HG02588 (cell line): ENCODE measurements at regions not wholly inside any gene's neighbourhood (a gene's known extent, or its start where the extent isn't known, plus 50 kb on each side); places are given as distances from the start of the nearest gene placed in this dataset.
"Not testable (repeated sequence)": the region's sequence is repeated elsewhere in the genome, so short reads cannot be mapped to it uniquely, and the experiment has no call there.

Experiments used
- ATAC-seq: cut with Tn5 transposase; IDR thresholded peaks from one replicate; pipeline ENCODE4 v1.9.1; 2021; ENCODE audit warnings: mild to moderate bottlenecking, moderate library complexity; ENCODE audit not compliant: unreplicated experiment

DNA sequence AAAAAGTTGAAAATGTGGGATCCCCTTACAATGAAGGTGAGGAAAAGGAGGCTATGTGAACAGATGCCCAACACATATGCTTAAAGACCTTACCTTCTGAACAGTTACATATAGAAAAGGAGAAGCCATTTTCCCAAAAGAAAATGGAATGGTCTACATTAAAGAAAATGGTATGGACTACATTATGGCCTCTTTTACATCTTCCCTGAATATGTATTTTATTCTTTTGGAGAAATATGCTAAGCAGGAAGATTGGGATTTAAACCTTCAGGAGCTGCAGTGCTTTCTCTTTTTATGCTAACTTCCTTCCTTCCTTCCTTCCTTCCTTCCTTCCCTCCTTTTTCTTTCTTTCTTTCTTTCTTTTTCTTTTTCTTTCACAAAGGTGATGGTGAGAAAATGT is 155.4 kb downstream of the SEC23IP start:
- no peak for ATAC-seq

GRCh38 chr10:120048391-120048790 is 155.9 kb downstream of the SEC23IP start:
- no peak for ATAC-seq

GRCh38 chr10:120051671-120052070 is 159.1 kb downstream of the SEC23IP start:
- no peak for ATAC-seq

GRCh38 chr10:120052964-120053702 is 160.6 kb downstream of the SEC23IP start:
- ATAC-seq, result no peak

DNA sequence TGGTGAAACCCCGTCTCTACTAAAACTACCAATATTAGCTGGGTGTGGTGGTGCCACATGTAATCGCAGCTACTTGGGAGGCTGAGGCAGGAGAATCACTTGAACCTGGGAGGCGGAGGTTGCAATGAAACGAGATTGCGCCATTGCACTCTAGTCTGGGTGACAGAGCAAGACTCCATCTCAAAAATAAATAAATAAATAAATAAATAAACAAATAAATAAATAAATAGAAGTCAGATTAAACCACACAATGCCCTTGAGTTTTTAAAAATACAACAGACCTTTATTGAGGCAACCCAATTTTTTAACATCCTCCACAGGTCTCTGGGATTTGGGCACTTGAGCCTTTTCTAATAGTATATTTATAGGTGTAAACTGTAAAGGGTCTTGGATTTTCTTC is 167.3 kb downstream of the SEC23IP start:
- ATAC-seq, result not testable (repeated sequence)

GRCh38 chr10:120067427-120067826 is 174.9 kb downstream of the SEC23IP start:
- ATAC-seq, result no peak

DNA sequence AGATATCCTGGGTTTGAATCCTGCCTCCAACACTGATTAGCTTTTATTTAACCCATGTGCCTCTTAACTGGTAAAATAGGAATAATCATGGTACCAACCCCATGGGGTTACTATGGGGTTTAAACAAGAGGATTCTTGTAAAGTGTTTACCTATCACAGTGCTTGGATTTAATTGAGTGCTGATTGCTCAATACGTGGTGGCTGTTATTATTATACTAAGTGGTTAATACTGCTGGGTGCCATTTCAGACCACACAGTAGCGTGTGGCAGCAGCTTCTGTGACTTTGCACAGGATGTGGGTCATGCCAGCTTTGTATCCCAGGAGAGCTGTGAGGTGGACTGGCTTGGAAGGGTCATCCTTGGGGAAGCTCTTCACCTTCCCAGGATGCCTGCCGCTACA is 177.2 kb downstream of the SEC23IP start:
- no peak for ATAC-seq

- ATAC-seq, result no peak
Observed at GRCh38 chr10:120075349-120075748, 182.8 kb downstream of the SEC23IP start.

GRCh38 chr10:120076996-120077706 is 184.6 kb downstream of the SEC23IP start:
- no peak for ATAC-seq

GRCh38 chr10:120077707-120078492 is 185.4 kb downstream of the SEC23IP start:
- no peak for ATAC-seq

GRCh38 chr10:120085096-120085796 is 192.7 kb downstream of the SEC23IP start:
- ATAC-seq, result no peak

DNA sequence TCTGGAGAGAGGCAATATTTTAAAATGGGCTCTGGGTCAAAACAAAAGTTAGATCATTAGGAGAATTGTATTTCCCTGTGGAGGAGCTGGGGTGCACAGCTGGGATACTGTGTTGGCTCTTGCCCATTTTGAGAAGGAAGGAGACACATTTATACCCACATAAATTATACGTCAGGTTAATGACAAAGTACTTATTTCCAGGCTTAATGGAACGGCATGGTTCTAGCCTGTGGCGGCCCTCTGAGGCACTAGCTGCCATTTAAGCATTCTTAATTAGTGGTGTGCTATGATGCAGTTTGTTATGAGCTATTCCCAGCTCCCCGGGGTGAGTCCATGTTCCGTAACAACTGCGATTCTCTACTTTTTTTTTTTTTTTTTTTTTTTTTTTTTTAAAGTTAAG is 193.5 kb downstream of the SEC23IP start:
- ATAC-seq, result no peak

- ATAC-seq, result no peak
Observed at GRCh38 chr10:120087109-120087508, 194.6 kb downstream of the SEC23IP start.

DNA sequence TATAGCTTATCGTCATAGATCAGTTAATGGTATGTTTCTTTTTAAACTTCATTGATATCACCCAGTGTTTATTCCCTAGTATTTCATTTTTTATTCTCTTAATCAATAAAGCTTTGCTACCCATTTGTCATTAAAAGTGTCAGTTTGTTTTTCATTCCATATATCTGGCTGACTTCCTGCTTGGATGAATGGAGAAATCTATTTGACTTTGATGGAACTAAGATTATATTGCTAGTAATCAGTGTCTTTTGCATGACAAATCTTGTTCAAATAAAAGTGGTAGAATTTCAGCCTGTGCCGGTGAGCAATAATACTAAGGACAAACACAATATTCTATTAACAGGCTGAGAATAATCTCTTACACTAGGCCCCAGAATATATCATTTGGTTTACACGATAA is 203.3 kb downstream of the SEC23IP start:
- ATAC-seq, result no peak

DNA sequence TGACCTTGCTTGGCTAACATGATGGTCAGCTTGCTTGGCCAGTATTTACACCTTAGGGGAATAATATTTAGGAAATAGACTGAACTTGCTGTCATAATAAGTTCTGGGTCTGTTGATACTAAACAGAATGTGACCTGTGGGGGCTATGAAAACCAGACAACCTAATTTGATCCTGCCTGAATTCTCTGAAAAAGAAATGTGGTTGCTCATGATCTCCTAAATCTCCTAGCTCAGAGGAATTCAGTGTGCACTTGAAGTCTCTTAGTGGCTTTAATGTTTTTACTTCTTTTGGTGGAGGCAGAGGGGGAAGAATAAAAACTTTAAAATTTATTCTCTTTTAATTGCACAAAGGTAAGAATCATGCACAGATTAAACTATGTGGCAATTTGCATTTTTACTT is 205.2 kb downstream of the SEC23IP start:
- no peak for ATAC-seq

DNA sequence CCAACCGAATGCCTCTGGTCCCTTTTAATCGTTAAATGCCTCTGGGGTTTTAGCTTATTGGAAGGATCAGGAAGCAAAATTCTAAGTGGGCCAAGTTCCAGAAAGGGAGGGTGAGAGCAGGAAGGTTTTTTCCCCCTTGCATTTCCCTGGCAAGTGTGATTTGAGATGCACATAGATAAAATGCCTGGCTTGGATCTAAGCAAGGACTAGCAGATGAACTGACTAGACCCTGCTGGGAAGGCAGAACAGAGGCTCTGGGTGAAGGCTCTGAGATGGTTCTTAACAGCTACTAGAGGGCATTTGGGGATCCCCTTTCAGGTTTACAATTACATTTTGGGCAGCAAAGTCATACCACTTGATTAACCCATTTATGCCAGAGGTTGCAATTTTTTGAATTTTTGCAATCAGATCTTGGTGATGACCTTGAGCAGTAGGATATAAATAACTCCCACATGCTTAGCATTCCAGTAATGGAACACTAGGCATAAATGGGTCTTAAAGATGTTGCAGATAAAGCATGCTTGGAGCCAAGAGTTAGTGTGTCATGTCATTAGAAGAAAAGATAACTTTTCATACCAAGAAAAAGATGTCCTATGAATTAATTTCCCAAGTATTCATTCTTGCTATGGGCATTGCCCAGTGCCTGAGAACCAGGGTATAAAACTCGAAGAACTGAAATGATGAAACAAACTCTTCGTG is 205.9 kb downstream of the SEC23IP start:
- ATAC-seq, result no peak

DNA sequence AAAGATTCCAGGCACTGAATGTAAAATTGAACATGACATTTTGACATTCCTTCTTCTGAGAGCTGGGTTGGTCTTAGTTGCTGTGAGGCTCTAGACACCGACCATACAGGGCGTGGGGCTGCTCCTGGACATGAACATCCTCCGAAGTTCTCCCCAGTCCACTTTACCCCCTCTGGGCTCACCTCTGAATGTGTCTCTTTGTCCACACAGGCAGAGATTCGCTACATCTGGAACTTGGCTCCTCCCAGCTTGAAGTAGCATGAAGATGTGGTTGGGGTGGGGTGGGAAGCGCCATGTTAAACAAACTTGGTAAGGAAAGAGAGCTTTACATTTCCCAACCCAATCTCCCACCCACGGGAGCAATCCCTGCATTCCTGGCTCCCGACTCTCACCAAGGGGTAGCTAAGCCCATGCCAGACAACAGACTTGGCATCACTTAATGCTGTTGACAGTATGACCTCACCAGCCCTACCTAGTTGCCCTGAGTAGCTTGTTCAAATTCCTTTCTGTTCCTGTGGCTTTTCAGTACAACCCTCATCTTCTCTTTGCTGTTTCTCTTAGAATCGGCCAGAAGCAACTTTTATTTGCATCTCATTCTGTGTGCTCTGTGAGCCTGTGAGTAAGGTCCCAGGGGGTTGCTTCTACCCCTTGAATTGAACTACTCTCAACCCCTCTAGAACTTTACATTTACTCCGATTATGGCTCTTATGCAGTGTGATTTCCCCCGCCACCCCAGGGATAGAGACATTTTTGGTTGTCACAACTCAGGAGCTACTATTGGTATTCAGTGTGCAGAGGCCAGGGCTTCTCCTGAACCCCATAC is 211.4 kb downstream of the SEC23IP start:
- ATAC-seq, result no peak

DNA sequence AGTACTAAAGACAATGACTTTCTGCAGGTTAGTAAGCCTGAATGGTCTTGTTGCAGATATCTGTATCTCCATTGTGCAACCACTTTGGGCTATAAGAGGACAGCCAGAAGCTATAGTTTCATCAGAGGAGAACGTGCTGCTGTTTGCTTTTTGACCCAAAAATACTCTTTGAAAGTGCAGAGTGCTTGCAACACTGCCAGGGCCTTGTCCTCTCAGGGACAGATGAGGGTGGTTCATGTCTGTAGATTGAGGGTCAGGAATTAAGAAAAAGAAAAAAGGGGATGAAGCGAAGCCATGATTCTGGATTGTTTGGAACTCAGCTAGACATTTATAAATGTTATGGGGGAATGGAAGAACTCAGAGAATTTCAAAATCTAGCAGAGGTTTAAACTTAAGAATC is 212.5 kb downstream of the SEC23IP start:
- no peak for ATAC-seq

DNA sequence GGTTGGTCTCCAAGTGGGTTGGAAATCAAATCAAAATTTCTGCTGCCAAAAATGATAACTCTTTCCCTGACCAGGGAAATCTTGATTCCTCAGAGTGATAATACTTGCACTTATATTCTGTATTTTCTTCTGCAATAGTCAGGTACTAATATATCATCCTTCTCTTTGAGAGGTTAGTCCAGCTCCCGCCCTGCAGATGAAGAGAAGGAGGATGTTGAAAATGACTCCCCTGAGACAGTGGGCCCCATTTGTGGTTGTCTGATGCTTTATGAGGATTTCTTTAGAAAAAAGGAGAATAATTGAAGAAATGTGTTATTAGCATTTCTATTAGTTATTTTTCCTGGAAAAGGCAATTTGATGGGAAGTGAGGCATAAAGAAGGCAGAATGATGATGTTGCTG is 213.0 kb downstream of the SEC23IP start:
- no peak for ATAC-seq

DNA sequence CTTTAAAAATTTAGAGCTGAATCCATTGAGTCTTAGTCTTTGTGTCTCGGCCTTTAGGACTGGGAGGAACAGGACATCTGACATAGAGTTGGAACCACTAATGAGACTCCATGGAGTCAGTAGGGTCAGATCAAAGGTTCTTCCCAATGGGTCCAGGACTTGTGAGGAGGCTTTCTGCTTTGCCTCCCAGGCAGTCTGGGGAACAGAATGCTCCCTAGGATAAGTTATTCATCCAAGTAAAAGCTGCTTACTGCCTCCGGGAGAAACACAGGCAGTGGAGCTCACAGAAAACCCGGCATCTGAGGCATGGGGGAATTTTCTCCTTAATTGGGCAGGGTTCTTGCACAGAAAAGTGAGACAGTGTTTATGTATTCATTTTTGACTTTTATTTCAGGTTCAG is 216.4 kb downstream of the SEC23IP start:
- no peak for ATAC-seq
